ENCODE measurements at regions not wholly inside any gene's neighbourhood (a gene's known extent, or its start where the extent isn't known, plus 50 kb on each side); places are given as distances from the start of the nearest gene placed in this dataset.

DNA sequence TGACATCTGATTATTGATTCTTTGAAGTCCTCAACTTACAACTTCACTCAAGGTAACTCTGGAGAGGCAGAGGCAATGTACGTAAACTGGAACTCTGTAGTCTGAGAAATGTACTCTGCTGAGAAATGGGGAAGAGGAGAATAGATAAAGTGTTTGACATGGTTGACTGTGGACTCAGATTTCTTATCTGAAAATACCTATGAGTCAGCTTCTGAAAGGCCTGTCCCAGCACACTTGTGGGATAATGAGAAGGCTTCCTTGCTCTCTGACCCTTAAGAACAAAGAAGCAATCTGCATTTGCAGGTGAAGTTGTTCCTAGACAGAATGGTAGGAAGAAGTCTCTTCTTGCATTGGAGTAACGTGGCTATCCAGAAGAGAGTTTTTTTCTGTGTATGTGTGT lies 1573.5 kb downstream of the BRINP3 start:
- TF ChIP-seq, protein P1, sequence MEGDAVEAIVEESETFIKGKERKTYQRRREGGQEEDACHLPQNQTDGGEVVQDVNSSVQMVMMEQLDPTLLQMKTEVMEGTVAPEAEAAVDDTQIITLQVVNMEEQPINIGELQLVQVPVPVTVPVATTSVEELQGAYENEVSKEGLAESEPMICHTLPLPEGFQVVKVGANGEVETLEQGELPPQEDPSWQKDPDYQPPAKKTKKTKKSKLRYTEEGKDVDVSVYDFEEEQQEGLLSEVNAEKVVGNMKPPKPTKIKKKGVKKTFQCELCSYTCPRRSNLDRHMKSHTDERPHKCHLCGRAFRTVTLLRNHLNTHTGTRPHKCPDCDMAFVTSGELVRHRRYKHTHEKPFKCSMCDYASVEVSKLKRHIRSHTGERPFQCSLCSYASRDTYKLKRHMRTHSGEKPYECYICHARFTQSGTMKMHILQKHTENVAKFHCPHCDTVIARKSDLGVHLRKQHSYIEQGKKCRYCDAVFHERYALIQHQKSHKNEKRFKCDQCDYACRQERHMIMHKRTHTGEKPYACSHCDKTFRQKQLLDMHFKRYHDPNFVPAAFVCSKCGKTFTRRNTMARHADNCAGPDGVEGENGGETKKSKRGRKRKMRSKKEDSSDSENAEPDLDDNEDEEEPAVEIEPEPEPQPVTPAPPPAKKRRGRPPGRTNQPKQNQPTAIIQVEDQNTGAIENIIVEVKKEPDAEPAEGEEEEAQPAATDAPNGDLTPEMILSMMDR (IDR thresholded peaks at IDR 0.05 in 8 of 11, conservative IDR thresholded peaks at IDR 0.05 in 3 of 11), result no peak
- no peak for TF ChIP-seq POLR2A (IDR thresholded peaks at IDR 0.05)
